Thoracic aorta (tissue), 2 donors: ENCODE measurements at regions not wholly inside any gene's neighbourhood (a gene's known extent, or its start where the extent isn't known, plus 50 kb on each side); places are given as distances from the start of the nearest gene placed in this dataset.

Source experiments
- ATAC-seq: fragments of 150-250 bp; one replicate; pipeline ENCODE4 v1.8.0; 2017; ENCODE audit warnings: low read depth; ENCODE audit not compliant: insufficient number of reproducible peaks, low FRiP score
- DNase-seq: peaks from one replicate; pipeline ENCODE4 v3.0.0-alpha.2; 2020; ENCODE audit warnings: low spot score
- H3K27ac ChIP-seq, 2 donors: fragments of 200-600 bp; sonication (generic); 1 replicate in 1 of 2; 2 replicates in 1 of 2; pipeline ENCODE4 v1.5.1; 2016; ENCODE audit warnings: mild to moderate bottlenecking in 2 of 2, moderate library complexity in 2 of 2
- H3K27me3 ChIP-seq: fragments of 200-600 bp; sonication (generic); replicated peaks from 2 replicates; pipeline ENCODE4 v1.6.0; 2016; ENCODE audit warnings: mild to moderate bottlenecking; ENCODE audit not compliant: insufficient read depth
- H3K36me3 ChIP-seq: fragments of 200-600 bp; sonication (generic); one replicate; pipeline ENCODE4 v1.5.1; 2016
- H3K4me1 ChIP-seq, 2 donors: fragments of 200-600 bp; sonication (generic); 1 replicate in 1 of 2; 2 replicates in 1 of 2; pipeline versions ENCODE4 v1.5.1 to v1.6.0; 2016; ENCODE audit warnings: low read depth in 2 of 2, mild to moderate bottlenecking in 1 of 2; ENCODE audit not compliant: control insufficient read depth in 1 of 2
- H3K4me3 ChIP-seq: fragments of 200-600 bp; sonication (generic); 2 replicates; pipeline ENCODE4 v1.5.1; 2016; ENCODE audit warnings: mild to moderate bottlenecking
- H3K9me3 ChIP-seq: fragments of 200-600 bp; sonication (generic); 2 replicates; pipeline ENCODE4 v1.5.1; 2016
- CTCF ChIP-seq: fragments of 200-600 bp; sonication (generic); IDR thresholded peaks from one replicate; pipeline ENCODE4 v1.5.1; 2019; ENCODE audit warnings: antibody characterized with exemption

GRCh38 chr2:167582619-167583018 is 664.8 kb downstream of the STK39 start:
- H3K27ac ChIP-seq = no peak overlapping the region
- H3K9me3 ChIP-seq = no peaks in the 10 kb centered on the region
- DNase-seq = no peak
- no peak for TF ChIP-seq CTCF
- H3K27me3 ChIP-seq = no peaks in the 10 kb centered on the region
- H3K4me3 ChIP-seq = no peak overlapping the region
- H3K4me1 ChIP-seq = no peaks in the 10 kb centered on the region
- no peaks in the 10 kb centered on the region for H3K36me3 ChIP-seq
- ATAC-seq = no peak

DNA sequence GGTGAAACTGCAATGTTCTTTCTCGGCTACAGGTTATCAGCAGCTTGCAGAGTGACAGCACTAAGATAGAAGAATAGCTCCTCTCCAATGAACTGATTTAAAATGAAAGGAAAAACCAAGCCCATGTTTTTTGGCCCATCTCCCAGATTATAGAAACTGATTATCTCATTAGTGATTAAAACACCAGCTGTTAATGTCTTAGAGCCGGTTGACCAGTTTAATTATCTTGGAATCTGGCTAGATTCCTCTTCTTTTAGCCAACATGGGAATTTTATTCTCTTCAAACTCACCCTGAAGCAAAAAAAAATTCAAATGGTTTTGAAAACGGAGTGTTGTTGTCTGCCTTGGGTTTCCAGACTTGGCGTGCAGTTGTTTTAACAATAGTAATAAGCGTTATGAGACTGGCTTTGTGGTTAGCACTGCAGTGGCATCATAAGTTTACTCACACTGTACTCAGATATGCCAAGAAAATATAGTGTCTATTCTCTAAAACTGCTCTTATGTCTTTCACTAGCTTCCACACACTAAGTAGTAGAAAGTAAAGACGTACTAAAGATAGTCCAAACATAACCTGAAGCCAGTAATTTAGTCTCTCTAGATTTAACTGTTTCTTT is 665.3 kb downstream of the STK39 start:
- H3K27me3 ChIP-seq = no peaks in the 10 kb centered on the region
- H3K4me1 ChIP-seq = no peaks in the 10 kb centered on the region
- no peak for DNase-seq
- no peak for ATAC-seq
- no peaks in the 10 kb centered on the region for H3K9me3 ChIP-seq
- TF ChIP-seq CTCF = no peak
- no peak overlapping the region for H3K4me3 ChIP-seq
- no peaks in the 10 kb centered on the region for H3K36me3 ChIP-seq
- no peak overlapping the region for H3K27ac ChIP-seq

DNA sequence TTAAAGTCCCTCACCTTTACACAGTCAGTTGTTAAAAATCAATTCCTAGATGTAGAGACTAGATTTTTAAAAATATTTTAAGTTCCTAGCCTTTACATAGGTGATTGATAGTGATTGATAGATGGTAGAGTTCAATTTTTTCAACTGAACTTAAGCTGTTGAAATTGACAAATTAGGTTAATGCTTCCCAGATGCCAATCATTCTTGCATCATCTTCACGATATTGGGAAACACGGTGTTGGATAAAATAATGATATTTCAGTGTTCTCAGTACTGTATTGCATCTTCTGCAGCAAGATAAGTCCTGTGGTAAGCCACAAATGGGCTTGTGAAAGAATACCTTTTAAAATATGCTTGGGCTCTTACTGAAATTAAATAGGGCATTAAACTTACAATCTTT is 667.6 kb downstream of the STK39 start:
- Histone ChIP-seq H3K4me3 (no peak overlapping the region), H3K36me3 (no peaks in the 10 kb centered on the region), H3K27me3 (no peaks in the 10 kb centered on the region), H3K27ac (no peak overlapping the region), H3K4me1 (no peaks in the 10 kb centered on the region), H3K9me3 (no peaks in the 10 kb centered on the region)
- DNase-seq = no peak
- TF ChIP-seq CTCF = no peak
- ATAC-seq = no peak

DNA sequence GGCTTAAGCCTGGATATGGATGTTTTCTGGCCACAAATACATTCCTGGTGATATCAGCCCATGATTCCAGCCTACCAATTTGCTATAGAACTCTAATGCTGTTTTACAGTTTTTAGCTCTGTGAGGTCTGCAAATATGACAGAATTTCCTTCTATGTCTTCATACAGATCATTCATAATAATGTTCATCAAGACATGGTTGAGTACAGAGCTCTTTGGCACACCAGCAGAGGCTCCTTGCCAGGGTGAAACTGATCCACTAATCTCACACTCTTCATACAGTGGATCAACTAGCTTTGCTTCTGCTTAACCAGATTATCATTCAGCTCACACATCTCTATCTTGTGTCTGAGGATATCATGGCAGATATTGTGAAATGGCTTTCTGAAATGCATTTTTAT is 672.1 kb downstream of the STK39 start:
- Histone ChIP-seq H3K4me3 (no peak overlapping the region), H3K36me3 (no peaks in the 10 kb centered on the region), H3K27ac (no peak overlapping the region), H3K27me3 (no peaks in the 10 kb centered on the region), H3K9me3 (no peaks in the 10 kb centered on the region), H3K4me1 (no peaks in the 10 kb centered on the region)
- no peak for TF ChIP-seq CTCF
- no peak for ATAC-seq
- DNase-seq = no peak

GRCh38 chr2:167572883-167573619 is 674.3 kb downstream of the STK39 start:
- Histone ChIP-seq H3K36me3 (no peaks in the 10 kb centered on the region), H3K9me3 (no peaks in the 10 kb centered on the region), H3K4me1 (no peaks in the 10 kb centered on the region), H3K4me3 (no peak overlapping the region), H3K27ac (no peak overlapping the region), H3K27me3 (no peaks in the 10 kb centered on the region)
- TF ChIP-seq CTCF = no peak
- ATAC-seq (no peak), DNase-seq (no peak)
